ENCODE measurements at regions not wholly inside any gene's neighbourhood (a gene's known extent, or its start where the extent isn't known, plus 50 kb on each side); places are given as distances from the start of the nearest gene placed in this dataset.

GRCh38 chr1:91138959-91139358 is 117.1 kb upstream of the ZNF644 start:
- TF ChIP-seq CTCF (IDR thresholded peaks at IDR 0.05 in 8 of 11, conservative IDR thresholded peaks at IDR 0.05 in 3 of 11): no peak
- TF ChIP-seq POLR2A (IDR thresholded peaks at IDR 0.05): no peak
- no peak for TF ChIP-seq POLR2AphosphoS5 (IDR thresholded peaks at IDR 0.05)
